Umbilical cord (tissue), 1 donor: ENCODE measurements at regions not wholly inside any gene's neighbourhood (a gene's known extent, or its start where the extent isn't known, plus 50 kb on each side); places are given as distances from the start of the nearest gene placed in this dataset.
"Not testable (repeated sequence)": the region's sequence is repeated elsewhere in the genome, so short reads cannot be mapped to it uniquely, and the experiment has no call there.

Experiments used
- DNase-seq: peaks from one replicate; pipeline ENCODE4 v3.0.0-alpha.2; 2015; ENCODE audit warnings: low spot score

DNA sequence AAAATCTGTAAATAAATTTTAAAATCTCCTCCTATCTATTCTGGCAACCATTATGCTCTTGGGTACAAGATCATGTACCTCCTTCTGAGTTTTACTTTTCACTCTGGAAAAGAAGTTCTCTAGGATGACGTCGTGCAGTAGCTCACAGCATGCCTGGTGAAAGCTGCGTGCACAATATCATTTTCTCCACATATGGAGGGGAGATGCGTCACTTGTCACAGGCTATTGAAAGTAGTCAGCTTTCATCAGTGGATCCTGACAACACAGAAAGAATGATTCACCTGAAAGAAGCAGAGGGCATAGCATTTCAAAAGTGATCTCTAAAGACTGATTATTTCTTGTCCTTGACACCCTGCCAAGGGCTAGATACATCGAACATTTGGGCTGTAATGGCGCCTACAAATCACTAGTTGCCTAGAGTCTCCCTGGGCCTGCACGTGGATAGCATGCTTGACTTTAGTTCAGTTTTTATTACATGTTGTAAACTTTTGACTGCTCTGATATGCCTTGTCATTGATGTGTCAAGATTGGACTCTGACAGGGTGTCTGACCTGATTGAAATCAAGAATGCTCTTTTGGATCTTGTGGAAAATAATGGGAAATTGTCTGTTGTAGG, 1365.6 kb downstream of the OLFM4 start:
- DNase-seq = no peak

DNA sequence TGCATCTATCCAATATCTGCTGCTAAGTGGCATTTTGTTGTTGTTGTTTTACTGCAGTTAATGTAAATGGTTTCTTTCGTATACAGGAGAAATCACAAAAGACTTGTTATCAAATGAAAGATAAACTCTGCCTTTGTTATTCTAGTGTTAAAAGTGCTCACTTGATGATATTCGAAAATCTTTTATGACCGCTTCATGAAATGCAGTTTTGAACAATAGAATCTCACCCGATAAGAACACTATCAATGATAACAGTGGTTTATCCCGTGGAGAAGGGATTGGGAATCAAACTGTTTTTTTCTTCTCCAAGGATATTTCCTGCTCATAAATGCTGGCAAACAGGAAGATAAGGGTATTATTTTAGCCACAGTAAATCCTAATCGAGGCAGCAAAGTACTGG, 1366.3 kb downstream of the OLFM4 start:
- DNase-seq = no peak

DNA sequence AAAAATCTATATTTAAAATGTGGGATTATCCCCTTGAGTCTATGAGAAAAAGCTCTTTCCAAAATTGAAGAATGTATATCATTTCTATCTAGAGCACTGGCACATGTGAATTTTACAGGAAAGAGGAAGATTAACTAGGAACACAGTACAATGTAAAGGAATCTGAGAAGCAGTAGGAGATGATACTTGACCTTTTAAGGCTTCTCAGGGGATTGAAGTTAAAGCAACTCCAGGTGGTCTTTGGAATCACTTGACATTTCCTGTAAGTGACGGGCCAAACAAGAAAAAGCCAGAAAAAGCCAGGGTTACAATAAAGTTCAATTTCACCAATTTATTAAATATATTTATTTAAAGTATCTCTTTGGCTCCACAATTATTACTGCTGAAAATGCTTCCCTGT, 1373.9 kb downstream of the OLFM4 start:
- no peak for DNase-seq

DNA sequence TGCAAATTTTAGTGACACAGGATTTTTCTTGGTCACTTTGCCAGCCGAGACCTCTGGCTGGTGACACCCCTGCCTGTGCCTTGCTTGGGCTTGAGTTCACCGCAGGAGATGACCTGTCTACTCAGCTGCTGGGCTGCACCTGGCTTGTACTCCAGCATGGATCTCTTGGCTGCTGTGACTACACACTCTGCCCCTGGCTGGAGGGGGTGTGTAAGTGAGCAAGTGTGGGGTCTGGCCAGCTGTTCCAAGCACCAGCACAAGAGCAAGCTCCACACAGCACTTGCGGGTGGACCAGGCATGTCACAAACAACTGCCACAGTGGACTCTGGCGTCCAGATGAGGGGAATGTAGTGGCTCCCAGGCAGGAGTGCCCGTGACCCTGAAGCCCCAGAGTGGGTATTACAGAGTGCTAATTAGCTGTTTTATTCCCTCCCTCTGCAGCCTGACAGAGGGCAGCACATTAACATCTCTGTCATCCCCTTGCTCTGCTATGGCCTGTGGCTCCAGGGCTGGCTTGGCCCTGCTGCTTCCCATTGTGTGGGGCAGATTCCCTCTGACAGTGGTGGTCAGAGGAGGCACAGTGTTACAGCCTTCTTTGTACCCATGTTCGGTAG, 1387.2 kb downstream of the OLFM4 start:
- DNase-seq = no peak

DNA sequence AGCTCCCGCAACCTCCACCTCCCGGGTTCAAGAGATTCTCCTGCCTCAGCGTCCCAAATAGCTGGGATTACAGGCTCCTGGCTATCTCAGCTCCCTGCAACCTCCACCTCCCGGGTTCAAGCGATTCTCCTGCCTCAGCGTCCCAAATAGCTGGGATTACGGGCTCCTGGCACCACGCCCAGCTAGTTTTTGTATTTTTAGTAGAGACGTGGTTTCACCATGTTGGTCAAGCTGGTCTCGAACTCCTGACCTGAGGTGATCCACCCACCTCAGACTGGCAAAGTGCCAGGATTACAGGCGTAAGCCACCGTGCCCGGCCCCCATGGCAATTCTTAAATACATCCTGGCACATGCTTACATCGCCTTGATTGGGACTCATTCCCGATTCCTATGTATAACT, 1394.3 kb downstream of the OLFM4 start:
- DNase-seq = not testable (repeated sequence)

DNA sequence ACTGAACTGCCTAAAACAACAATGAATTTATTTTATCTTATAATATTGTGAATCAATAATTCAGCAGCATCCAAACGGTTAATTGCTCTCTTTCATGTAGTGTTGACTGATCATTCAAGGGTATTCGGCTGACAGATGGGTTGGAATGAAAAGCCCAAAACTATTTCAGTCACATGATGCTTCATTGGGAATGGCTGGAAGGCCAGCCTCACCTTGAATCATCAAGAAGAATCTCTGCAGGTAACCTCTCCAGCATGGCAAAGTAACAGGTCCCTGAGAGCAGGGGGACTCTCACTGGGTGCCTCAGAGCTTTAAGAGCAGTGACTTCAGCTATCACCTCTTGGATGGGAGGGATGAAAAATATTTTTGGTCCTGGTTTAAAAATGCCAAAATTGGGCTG, 1395.7 kb downstream of the OLFM4 start:
- DNase-seq = no peak

DNA sequence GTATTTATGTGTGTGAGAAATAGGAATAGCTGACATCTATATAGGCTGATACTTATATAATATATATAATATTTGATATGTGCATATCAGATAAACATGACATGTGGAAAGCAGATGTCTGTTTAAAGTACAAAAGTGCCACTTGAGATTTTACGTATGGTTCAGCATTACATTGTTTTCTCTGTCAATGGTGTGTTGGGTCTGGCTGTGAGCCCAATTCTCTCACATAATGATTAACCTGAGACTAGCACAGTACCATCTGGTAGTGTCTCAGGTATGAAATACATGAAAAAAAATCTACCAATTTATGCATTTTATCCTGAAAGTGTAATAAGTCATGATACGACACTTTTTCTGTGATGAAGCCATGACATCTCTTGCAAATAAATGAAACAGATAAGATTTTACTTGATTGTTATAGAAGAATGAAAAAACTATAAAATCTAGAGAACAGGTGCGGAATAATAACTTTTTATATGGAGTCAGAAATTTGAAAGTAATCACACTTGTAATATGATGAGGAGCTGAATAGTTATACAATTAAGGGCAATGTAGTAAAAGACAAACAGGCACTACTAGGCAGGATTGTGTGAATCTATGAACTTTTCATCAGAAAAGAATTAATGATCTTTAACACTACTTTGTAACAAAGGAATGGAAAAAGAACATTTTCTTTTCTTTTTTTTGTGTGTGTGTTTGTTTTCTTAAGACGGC, 1405.0 kb downstream of the OLFM4 start:
- no peak for DNase-seq

DNA sequence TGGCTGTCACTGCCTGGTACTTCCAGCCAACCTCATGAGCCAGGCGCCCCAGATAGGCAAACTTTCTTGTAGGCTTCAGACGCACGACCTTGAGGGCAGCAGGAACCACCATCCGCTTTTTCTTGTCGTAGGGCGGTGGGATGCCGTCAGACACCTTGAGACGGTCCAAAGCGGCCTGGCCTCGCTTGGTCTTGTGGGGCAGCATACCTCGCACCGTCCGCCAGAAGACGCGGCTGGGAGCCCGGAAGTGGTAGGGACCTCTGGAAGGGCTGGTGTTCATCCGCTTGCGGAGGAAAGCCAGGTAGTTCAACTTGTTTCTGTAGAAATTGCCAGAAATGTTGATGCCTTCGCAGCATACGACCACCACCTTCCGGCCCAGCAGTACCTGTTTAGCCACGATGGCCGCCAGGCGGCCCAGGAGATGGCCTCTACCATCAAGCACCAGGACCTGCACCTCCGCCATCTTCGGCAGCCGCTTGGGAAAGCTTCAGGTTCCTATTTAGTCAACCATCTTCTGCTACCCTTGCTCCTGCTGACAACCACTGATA, 1412.3 kb downstream of the OLFM4 start:
- DNase-seq = not testable (repeated sequence)

DNA sequence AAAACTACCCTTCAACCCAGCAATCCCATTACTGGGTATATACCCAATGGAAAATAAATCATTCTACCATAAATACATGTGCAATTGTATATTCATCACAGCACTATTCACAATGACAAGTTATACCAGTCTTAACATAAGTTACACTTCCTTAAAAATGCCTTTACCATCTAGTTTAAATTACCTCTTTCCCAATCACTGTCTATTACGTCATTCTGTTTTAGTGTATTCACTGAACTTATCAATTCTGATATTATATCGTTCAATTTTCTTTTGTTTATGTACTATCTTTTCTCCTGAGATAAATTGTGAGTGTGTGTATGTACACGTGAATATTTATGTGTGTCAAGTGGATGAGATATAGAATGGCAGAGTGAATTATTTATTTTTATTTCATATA, 1416.8 kb downstream of the OLFM4 start:
- DNase-seq = no peak

DNA sequence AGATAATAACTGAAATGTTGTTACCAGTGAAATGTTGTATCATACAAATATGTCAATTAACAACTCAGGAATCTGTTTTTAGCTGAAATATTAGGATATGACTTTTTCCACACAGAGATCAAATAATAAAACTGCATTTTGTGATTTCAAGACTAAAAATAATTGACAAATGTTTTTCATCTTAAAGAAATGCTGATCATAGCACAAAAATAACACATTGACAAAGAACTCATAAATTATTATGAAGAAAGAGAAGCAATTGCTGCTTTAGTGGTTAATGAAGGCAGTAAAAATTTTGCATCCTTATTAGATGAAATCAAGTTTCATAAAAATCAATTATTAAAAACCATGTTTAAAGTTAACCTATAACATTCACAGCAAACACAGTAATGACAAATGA, 1417.3 kb downstream of the OLFM4 start:
- no peak for DNase-seq

DNA sequence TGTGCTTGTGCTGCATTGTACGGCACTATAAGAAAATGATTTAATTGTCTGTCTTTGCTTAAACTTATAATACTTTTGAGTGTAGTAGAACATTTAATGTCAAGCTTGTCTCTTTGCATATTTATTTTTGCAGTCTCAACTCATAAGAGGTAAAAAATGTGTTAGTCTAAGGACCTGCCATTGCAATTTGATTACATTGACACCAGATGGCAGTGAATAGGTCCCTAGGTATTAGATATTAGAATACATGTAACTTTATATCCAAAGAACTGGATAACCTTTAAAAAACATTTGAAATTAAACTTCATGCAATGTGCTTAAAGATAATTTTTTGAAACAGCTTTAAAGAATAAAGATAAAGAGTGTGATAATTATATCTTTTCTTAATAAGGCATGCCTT, 1421.3 kb downstream of the OLFM4 start:
- no peak for DNase-seq

DNA sequence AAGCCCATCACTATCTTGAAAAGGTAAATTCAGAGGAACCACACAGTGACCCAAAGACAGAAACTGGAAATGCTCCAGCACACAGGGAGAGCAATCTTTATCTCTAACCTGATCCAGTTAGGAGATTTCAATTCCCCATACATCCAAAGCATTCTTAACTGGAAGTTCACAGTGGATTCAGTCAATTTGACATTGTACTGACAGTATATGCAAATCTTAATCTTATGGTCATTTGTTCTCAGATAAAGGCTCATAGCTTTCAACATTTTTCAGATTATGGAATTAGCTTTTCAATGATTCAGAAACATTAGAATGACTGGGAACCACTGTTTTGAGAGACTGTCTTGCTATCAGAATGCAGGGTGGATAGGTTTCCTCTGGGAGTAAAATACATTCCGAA, 1455.6 kb downstream of the OLFM4 start:
- no peak for DNase-seq

DNA sequence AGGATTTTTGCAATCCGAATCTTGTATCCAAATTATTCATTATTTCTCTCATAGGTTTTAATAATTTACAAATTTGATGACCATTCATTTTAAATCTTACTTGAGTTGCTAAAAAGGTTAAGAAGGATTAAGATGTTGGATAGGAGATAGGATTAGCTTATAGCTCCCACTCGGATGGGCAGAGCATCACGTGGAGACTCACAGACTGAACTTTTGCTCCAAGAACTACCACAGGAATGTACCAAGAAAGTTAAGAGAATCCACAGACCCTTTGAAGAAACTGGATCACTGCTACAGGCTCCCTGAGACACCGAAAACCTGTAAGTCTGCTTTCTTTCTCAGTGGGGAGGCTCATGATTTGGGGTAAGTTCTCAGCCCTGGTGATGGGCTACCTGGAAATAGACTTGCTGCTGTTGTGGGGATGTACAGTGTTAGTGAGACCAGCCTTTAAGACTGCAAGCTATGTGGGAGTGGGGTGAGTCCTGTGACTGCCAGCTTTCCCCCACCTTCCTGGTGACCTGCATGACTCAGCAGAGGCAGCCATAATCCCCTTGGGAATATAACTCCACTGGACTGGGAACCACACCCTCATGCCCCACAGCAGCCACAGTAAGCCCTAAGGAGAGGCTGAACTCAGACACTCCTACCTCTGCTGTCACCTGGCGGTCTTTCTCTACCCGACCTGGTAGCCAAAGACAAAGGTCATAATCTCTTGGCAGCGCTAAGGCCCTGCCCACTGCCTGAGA, 1458.0 kb downstream of the OLFM4 start:
- DNase-seq = no peak

DNA sequence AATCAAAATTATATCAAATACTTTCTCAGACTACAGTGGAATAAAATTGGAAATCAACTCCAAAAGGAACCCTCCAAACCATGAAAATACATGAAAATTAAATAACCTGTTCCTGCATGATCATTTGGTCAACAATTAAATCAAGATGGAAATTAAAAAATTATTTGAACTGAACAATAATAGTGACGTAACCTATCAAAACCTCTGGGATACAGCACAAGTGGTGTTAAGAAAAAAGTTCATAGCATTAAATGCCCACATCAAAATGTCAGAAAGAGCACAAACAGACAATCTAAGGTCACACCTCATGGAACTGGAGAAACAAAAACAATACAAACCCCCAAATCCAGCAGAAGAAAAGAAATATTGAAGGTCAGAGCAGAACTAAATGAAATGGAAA, 1460.7 kb downstream of the OLFM4 start:
- no peak for DNase-seq

DNA sequence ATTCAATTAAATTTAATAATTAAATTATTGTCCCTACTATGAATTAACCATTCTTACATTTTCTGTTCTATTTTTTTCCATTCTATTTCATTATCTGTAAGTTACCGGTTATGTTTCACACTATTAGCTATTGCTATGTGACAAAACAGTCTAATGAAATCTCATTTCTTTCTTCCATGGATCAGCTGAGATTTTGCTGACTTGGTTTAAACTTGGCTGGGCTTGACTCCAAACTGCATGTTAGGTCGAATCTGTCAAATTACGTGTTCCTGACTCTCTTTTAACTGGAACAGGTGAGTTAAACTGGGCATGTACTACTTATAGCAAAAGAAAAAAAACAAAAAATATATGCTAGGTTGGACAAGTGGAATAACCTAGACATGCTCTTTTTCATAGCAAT, 1464.4 kb downstream of the OLFM4 start:
- no peak for DNase-seq

DNA sequence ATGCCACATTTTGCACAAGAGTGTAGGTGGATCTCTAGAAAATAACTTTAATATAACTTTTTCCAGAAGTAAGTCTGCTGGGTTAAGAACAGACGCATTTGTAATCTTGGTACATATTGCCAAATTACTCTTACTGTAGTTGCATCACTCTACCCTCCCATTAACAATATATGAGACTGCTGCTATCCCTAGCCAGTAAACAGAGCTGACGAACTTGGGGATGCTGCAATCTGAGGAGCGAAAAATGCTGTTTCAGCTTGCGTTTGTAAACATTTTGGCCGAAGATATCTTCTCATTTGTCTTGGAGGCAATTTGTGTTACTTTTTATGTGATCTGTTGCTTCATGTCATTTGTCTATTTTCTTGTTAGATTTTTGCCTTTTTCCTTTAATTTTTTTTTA, 1482.8 kb downstream of the OLFM4 start:
- DNase-seq = peak; percentile 0

DNA sequence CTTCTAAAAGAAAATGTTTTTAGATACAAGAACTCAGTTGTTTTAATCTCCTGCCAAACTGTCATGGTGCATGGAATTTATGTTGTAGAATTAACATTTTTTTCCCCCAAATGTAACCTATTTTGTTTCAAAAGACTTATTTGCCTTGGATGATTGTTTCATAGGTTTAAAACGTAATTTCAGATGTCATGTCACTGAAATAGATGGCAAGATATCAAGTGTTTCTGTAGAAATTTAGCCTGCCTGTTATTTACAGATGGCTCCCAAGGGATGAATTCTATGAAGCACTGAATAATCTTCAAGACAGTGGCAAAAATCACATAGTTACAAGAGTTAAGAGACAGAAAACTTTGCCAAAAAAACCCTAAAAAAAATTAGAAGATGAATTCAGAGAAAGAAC, 1484.6 kb downstream of the OLFM4 start:
- no peak for DNase-seq

DNA sequence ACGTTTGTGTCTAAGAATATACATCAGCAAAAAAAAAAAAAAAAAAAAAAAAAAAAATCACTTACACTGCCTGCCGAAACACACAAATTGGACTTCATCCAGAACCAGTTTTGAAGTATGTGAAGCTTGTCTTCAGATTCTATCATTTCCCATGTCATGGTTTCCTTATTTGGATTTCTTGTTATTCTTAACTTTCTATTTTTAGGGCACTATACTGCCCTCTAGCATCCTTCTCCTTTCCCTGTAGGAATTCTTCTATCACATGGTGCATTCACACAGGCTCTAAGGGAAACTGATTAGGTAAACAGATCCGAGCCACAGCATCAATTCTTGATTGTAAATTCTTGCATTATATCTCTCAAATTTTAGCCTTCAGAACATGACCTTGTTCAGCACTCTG, 1507.5 kb downstream of the OLFM4 start:
- peak; percentile 26 for DNase-seq

DNA sequence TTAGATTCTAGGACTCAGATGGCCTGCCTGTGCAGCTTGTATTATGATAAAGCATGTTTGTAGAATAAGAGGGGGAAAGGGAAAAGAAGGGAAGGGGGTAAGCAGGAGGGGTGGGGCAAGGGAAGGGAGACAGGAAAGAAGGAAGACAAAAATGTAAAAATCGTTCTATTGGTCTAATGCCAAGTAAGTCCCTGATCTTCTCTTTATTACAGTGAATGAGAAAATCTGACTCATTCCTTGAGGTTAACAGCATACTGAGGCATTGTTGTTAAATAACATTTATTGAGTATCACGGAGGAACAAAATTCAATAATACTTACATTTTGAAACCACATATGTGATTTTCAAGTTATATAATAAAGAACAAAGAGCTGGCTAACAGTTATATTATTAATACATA, 1534.7 kb downstream of the OLFM4 start:
- DNase-seq = no peak

DNA sequence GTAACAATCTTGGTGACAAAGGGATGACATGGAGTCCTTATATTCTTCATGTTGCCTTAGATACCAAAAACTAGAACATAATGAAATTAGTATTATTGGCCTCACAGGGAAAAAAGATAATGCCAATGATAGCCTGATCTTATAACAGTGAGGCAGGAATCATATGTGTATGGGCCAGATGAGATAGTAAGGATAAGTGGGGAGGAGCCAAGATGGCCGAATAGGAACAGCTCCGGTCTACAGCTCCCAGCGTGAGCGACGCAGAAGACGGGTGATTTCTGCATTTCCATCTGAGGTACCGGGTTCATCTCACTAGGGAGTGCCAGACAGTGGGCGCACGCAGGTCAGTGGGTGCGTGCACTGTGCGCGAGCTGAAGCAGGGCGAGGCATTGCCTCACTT, 1543.4 kb downstream of the OLFM4 start:
- not testable (repeated sequence) for DNase-seq

DNA sequence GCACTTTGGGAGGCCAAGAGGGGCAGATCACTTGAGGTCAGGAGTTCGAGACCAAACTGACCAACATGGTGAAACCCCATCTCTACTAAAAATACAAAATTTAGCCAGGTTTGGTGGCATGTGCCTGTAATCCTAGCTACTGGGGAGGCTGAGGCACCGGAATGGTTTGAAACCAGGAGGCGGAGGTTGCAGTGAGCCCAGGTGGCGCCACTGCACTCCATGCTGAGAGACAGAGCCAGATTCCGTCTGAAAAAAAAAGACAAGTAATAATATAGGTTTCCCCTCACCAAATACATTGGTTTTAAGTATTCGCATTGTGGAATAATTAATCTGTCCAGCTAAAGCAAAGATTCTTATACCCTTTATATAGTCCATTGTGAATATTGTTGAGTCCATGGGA, 1544.6 kb downstream of the OLFM4 start:
- DNase-seq = no peak

DNA sequence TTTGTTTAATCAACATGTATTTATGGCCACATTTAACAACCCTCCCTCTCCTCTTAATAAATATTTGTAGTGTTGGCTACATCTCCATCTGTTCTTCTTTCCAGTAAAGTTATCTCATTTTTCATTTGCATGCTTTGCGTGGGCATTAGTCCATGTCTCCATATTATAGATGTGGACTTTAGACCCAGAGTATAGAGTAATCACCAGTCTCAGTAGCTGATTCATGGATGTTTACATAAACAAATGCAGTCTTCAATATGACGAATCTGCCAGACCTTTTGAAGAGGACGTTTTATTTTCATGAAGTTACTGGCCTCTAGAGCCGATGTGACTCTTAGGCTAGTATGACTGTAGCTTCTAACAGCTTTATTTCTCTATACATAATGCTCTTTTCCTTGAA, 1546.2 kb downstream of the OLFM4 start:
- no peak for DNase-seq
